GM12878 (cell line): ENCODE measurements at regions not wholly inside any gene's neighbourhood (a gene's known extent, or its start where the extent isn't known, plus 50 kb on each side); places are given as distances from the start of the nearest gene placed in this dataset.
A peak's percentile ranks its signal among the peaks of the same experiment; 100 is the strongest.

ENCODE experiments used
- ATF3 ChIP-seq: IDR thresholded peaks from 2 replicates; pipeline ENCODE4 v1.6.1; 2011; ENCODE audit warnings: low read depth, mild to moderate bottlenecking, low read length, moderate library complexity, borderline replicate concordance; ENCODE audit errors: extremely low read depth
- ATF7 ChIP-seq: fragments of 450-650 bp; IDR thresholded peaks from 2 replicates; pipeline ENCODE4 v1.6.1; 2016; ENCODE audit warnings: low read depth, mild to moderate bottlenecking
- CBFB ChIP-seq: IDR thresholded peaks from 2 replicates; pipeline ENCODE4 v1.6.1; 2016; ENCODE audit warnings: antibody characterized with exemption, low read depth
- DPF2 ChIP-seq: fragments of 450-650 bp; IDR thresholded peaks from 2 replicates; pipeline ENCODE4 v1.6.1; 2017; ENCODE audit warnings: mild to moderate bottlenecking
- ELK1 ChIP-seq: IDR thresholded peaks from 2 replicates; pipeline ENCODE4 v1.6.1; 2012; ENCODE audit warnings: low read depth, low read length, improper control_type of control experiment
- IRF3 ChIP-seq: fragments of 450-650 bp; IDR thresholded peaks from 2 replicates; pipeline ENCODE4 v1.6.1; 2014; ENCODE audit warnings: mild to moderate bottlenecking
- JUND ChIP-seq: IDR thresholded peaks from 2 replicates; pipeline ENCODE4 v1.6.1; 2012; ENCODE audit warnings: low read depth, mild to moderate bottlenecking, low read length, improper control_type of control experiment, moderate library complexity
- KAT2A ChIP-seq: conservative IDR thresholded peaks from 2 replicates; pipeline ENCODE4 v1.6.1; 2011; ENCODE audit warnings: low read depth, low read length; ENCODE audit not compliant: control insufficient read depth
- MTA3 ChIP-seq: IDR thresholded peaks from 2 replicates; pipeline ENCODE4 v1.6.1; 2012; ENCODE audit warnings: low read length, inconsistent platforms, borderline replicate concordance
- MXI1 ChIP-seq: fragments of 150-350 bp; IDR thresholded peaks from 2 replicates; pipeline ENCODE4 v1.6.1; 2011; ENCODE audit warnings: low read depth, mild to moderate bottlenecking, inconsistent platforms, low read length, improper control_type of control experiment
- POLR2AphosphoS2 ChIP-seq: IDR thresholded peaks from 2 replicates; pipeline ENCODE4 v1.6.1; 2011; ENCODE audit warnings: low read depth, mild to moderate bottlenecking, low read length, improper control_type of control experiment, moderate library complexity
- RAD51 ChIP-seq: fragments of 450-650 bp; IDR thresholded peaks from 2 replicates; pipeline ENCODE4 v1.6.1; 2016; ENCODE audit warnings: moderate library complexity, mild to moderate bottlenecking, inconsistent platforms
- SREBF1 ChIP-seq: IDR thresholded peaks from 2 replicates; pipeline ENCODE4 v1.6.1; 2012; ENCODE audit warnings: mild to moderate bottlenecking, low read length
- YY1 ChIP-seq: IDR thresholded peaks from 2 replicates; pipeline ENCODE4 v1.6.1; 2011; ENCODE audit warnings: low read depth, mild to moderate bottlenecking, low read length
- ZBTB4 ChIP-seq: fragments of 450-650 bp; formaldehyde crosslinking; IDR thresholded peaks from 2 replicates; pipeline ENCODE4 v1.4.0; 2022; ENCODE audit warnings: mild to moderate bottlenecking, moderate library complexity
- ZNF24 ChIP-seq: fragments of 450-650 bp; IDR thresholded peaks from 2 replicates; pipeline ENCODE4 v1.6.1; 2017; ENCODE audit warnings: antibody characterized with exemption, mild to moderate bottlenecking
- ZNF592 ChIP-seq: fragments of 450-650 bp; IDR thresholded peaks from 2 replicates; pipeline ENCODE4 v1.6.1; 2017; ENCODE audit warnings: mild to moderate bottlenecking, moderate library complexity

GRCh38 chr6:141483598-141484061 is 649.1 kb upstream of the GJE1 start (continued):
- TF ChIP-seq ZBTB4 (CRISPR knock-in tag) (no peak), DPF2 (peak; percentile 87), CBFB (peak; percentile 87), ATF3 (no peak), MTA3 (peak; percentile 93), RAD51 (peak; percentile 44; the same call in 1 of the 2 replicates), POLR2AphosphoS2 (no peak), SREBF1 (no peak), MXI1 (peak; percentile 50; the same call in 1 of the 2 replicates), KAT2A (no peak), JUND (no peak), YY1 (no peak), ZNF24 (0 out of 2 replicates have a peak, but pooled peaks have one; percentile 29), ATF7 (peak; percentile 93), IRF3 (no peak), ZNF592 (peak; percentile 51; the same call in 1 of the 2 replicates), ELK1 (0 out of 2 replicates have a peak, but pooled peaks have one; percentile 25)
